HG03442 (cell line): ENCODE measurements at regions not wholly inside any gene's neighbourhood (a gene's known extent, or its start where the extent isn't known, plus 50 kb on each side); places are given as distances from the start of the nearest gene placed in this dataset.

ENCODE experiments used
- ATAC-seq: cut with Tn5 transposase; IDR thresholded peaks from one replicate; pipeline ENCODE4 v1.9.1; 2021; ENCODE audit warnings: mild to moderate bottlenecking, moderate library complexity; ENCODE audit not compliant: unreplicated experiment

GRCh38 chr14:86597279-86597678 lies 1067.3 kb downstream of the FLRT2 start:
- ATAC-seq = no peak

- no peak for ATAC-seq
Measured at GRCh38 chr14:86596024-86596423, 1066.1 kb downstream of the FLRT2 start.

GRCh38 chr14:86575141-86575540 lies 1045.2 kb downstream of the FLRT2 start:
- no peak for ATAC-seq

GRCh38 chr14:86574778-86575129 lies 1044.8 kb downstream of the FLRT2 start:
- ATAC-seq = no peak

- ATAC-seq = no peak
Measured at GRCh38 chr14:86574051-86574777, 1044.3 kb downstream of the FLRT2 start.

- no peak for ATAC-seq
Measured at GRCh38 chr14:86570371-86570770, 1040.4 kb downstream of the FLRT2 start.

- no peak for ATAC-seq
Measured at GRCh38 chr14:86543521-86543920, 1013.6 kb downstream of the FLRT2 start.

- ATAC-seq = no peak
Measured at GRCh38 chr14:86541972-86542371, 1012.0 kb downstream of the FLRT2 start.

GRCh38 chr14:86540636-86541247 lies 1010.8 kb downstream of the FLRT2 start:
- no peak for ATAC-seq

- no peak for ATAC-seq
Measured at GRCh38 chr14:86539361-86540070, 1009.6 kb downstream of the FLRT2 start.

GRCh38 chr14:86533834-86534233 lies 1003.9 kb downstream of the FLRT2 start:
- ATAC-seq = no peak

GRCh38 chr14:86532219-86532618 lies 1002.3 kb downstream of the FLRT2 start:
- no peak for ATAC-seq

GRCh38 chr14:86530457-86530856 lies 1000.5 kb downstream of the FLRT2 start:
- no peak for ATAC-seq

- no peak for ATAC-seq
Measured at GRCh38 chr14:86527312-86527711, 997.4 kb downstream of the FLRT2 start.

- ATAC-seq = no peak
Measured at GRCh38 chr14:86525673-86526072, 995.7 kb downstream of the FLRT2 start.

GRCh38 chr14:86521843-86522242 lies 991.9 kb downstream of the FLRT2 start:
- no peak for ATAC-seq

- ATAC-seq = no peak
Measured at GRCh38 chr14:86521031-86521730, 991.2 kb downstream of the FLRT2 start.

- ATAC-seq = no peak
Measured at GRCh38 chr14:86518298-86518697, 988.4 kb downstream of the FLRT2 start.

GRCh38 chr14:86515195-86515594 lies 985.3 kb downstream of the FLRT2 start:
- ATAC-seq = no peak

- no peak for ATAC-seq
Measured at GRCh38 chr14:86513564-86513963, 983.6 kb downstream of the FLRT2 start.

GRCh38 chr14:86513056-86513455 lies 983.1 kb downstream of the FLRT2 start:
- ATAC-seq = no peak

- ATAC-seq = no peak
Measured at GRCh38 chr14:86510491-86510890, 980.5 kb downstream of the FLRT2 start.
